GM13977 (cell line): ENCODE measurements at regions not wholly inside any gene's neighbourhood (a gene's known extent, or its start where the extent isn't known, plus 50 kb on each side); places are given as distances from the start of the nearest gene placed in this dataset.

Experiments used
- DNase-seq: peaks from one replicate; pipeline ENCODE4 v3.0.0; 2012; ENCODE audit warnings: low spot score
- CTCF ChIP-seq: IDR thresholded peaks from 2 replicates; pipeline ENCODE4 v1.5.1; 2012; ENCODE audit warnings: mild to moderate bottlenecking, control low read depth; ENCODE audit not compliant: insufficient read depth; ENCODE audit errors: extremely low read depth, missing control alignments
- in situ Hi-C: fragments of 300-500 bp; cut with MboI; formaldehyde crosslinking; loops from one replicate; pipeline ENCODE4 v1.12.0; 2022; ENCODE audit warnings: low sequenced_read_pairs, low pct_unique_long_range_greater_than_20kb, mixed read lengths, inconsistent platforms; ENCODE audit not compliant: unreplicated experiment

DNA sequence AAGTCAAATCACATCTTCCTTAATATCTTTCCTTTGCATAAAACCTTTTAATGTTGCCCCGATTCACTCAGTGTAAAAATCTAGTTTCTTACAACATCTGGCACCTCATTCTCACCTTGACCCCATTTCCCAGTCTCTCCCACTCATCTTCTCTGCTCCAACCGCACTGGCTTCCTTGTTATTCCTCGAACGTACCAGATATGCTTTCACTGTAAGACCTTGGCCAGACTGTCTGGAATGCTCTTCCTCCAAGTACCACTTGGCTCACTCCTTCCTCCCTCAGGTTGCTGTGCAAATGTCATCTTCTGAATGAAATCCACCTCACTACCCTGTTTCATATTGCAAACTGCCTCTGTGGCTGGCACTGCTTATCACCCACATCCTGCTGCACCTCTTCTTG lies 433.6 kb downstream of the HAPSTR1 start:
- DNase-seq: no peak
- in situ Hi-C loops: no loop called here
- TF ChIP-seq CTCF: no peak

DNA sequence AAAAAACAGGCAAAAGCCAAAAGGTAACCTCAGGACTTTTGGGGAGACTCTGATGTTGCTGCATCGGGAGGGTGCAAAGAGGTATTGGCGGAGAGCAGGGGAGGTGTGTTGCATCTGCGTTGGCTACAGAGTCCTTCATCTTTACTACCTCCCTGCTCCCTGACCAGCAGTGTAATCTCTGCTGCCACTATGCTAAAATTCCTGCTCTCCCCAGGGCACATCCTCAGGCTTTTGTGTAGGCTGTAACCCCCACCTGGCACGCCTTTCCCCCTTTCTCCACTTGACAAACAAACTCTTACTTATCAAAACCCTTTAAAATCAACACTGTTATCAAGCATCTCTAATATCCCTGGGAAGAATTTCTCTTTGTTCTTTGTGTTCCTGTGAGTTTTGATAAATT lies 435.3 kb downstream of the HAPSTR1 start:
- TF ChIP-seq CTCF: no peak
- DNase-seq: no peak
- in situ Hi-C loops: no loop called here

- no peak for TF ChIP-seq CTCF
- in situ Hi-C loops: no loop called here
Observed at GRCh38 chr16:9527976-9528375, 436.5 kb downstream of the HAPSTR1 start.

DNA sequence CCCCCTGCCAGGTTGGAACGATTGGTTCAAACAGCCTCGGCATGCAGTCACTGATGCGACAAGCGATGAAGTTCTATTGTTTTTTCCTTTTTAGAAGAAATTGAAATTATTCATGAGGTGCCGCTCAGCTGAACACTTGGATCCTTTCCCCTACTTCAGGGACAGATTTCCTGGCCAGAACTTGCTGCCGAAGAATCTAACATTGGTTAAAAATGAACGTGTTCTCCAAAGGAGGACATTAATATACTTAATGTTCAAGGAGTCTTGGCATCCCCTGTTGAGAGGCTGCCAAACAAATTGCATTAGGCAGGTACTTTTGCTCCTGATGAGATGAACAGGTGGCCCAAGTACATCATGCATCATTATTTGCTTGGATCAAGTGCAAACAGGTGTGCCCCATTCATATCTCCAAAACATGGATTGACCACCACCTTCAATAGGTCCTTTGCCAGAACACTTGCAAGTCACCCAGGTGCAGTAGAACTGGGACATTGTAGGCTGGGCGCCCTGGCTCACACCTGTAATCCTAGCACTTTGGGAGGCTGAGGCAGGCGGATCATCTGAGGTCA lies 437.2 kb downstream of the HAPSTR1 start:
- no peak for TF ChIP-seq CTCF
- DNase-seq: no peak
- in situ Hi-C loops: no loop called here

More at GRCh38 chr16:9527976-9528375, 436.5 kb downstream of the HAPSTR1 start:
- no peak for DNase-seq

DNA sequence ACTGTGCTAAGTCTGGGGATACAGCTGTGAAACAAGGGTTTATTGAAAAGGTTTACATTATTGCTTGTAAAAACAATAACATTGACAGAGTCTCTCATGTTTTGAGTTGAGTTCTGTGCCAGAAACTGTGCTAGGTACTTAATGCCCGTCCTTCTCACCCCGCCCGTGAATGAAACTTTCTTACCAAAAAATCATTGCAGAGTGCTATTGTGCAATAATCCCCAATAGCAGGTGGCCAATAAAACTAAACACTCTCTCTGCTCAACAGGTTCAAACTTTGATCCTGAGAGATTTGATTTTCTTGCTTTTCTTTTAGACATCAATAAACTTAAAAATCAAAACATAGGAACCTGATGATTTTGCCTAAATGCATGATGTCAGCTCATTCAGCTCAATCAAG lies 441.6 kb downstream of the HAPSTR1 start:
- in situ Hi-C loops: no loop called here
- DNase-seq: no peak
- TF ChIP-seq CTCF: no peak

DNA sequence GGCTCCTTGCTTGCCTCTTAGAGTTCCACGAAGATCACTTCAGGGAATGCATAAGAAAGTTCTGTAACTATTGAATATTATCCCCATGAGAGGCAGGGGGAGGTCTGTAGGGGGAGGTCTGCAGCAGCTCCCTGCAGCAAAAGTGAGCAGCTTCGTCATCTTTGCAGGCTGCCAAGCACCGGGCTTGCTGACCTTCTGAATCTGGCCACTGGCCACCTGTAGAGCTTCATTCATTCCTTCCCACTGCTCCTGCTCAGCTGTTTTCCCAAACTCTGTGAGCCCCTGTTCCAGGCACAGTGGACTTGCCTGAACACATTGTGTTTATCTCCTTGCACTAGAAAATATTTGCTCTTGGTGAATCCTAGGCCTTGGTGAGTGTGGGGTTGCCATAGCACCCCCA lies 443.3 kb downstream of the HAPSTR1 start:
- in situ Hi-C loops: no loop called here
- TF ChIP-seq CTCF: no peak
- DNase-seq: no peak

DNA sequence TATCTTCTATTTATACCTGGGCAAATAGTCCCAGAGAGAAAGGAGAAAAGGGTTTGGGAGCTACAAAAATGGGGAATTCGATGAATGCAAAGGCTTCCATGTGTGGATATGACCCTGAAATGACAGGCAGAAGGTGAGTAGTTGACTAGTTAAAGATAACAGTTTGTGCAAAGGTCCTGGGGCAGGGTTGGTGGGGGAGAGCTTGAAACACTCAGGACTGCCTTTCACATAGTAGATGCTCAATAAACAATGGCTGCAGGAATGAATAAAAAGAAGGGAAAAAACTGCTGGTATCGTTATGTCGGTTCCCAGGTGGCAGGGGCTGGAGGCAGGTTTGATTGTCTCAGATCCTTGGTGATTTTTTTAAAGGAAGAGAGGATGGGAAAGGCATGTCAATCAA lies 445.5 kb downstream of the HAPSTR1 start:
- in situ Hi-C loops: no loop called here
- TF ChIP-seq CTCF: no peak
- DNase-seq: no peak
